ENCODE measurements at regions not wholly inside any gene's neighbourhood (a gene's known extent, or its start where the extent isn't known, plus 50 kb on each side); places are given as distances from the start of the nearest gene placed in this dataset.

GRCh38 chr5:98705841-98706240 is 67.6 kb upstream of the RGMB start:
- TF ChIP-seq ZNF70 (CRISPR knock-in tag; IDR thresholded peaks at IDR 0.05) (no peak), TOX (CRISPR knock-in tag; IDR thresholded peaks at IDR 0.05; ENCODE audit: borderline replicate concordance) (no peak), POU6F1 (CRISPR knock-in tag; IDR thresholded peaks at IDR 0.05; ENCODE audit: borderline replicate concordance, low read depth) (no peak), TCF4 (CRISPR knock-in tag; IDR thresholded peaks at IDR 0.05; ENCODE audit: borderline replicate concordance) (no peak), ZFP3 (CRISPR knock-in tag; IDR thresholded peaks at IDR 0.05) (no peak), BACH2 (CRISPR knock-in tag; IDR thresholded peaks at IDR 0.05; ENCODE audit: borderline replicate concordance) (no peak), OSR1 (CRISPR knock-in tag; IDR thresholded peaks at IDR 0.05) (no peak), ZNF8 (CRISPR knock-in tag; IDR thresholded peaks at IDR 0.05) (no peak)
- TF ChIP-seq, protein P1, sequence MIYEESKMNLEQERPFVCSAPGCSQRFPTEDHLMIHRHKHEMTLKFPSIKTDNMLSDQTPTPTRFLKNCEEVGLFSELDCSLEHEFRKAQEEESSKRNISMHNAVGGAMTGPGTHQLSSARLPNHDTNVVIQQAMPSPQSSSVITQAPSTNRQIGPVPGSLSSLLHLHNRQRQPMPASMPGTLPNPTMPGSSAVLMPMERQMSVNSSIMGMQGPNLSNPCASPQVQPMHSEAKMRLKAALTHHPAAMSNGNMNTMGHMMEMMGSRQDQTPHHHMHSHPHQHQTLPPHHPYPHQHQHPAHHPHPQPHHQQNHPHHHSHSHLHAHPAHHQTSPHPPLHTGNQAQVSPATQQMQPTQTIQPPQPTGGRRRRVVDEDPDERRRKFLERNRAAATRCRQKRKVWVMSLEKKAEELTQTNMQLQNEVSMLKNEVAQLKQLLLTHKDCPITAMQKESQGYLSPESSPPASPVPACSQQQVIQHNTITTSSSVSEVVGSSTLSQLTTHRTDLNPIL (CRISPR knock-in tag; IDR thresholded peaks at IDR 0.05; ENCODE audit: low read depth), result no peak
